Activated B cell treated with CpG ODN at 0.5 μM for 24 hours (primary cell): ENCODE measurements at regions not wholly inside any gene's neighbourhood (a gene's known extent, or its start where the extent isn't known, plus 50 kb on each side); places are given as distances from the start of the nearest gene placed in this dataset.

ENCODE experiments used
- ATAC-seq: fragments of 200-7000 bp; cut with Tn5 transposase; one replicate; pipeline ENCODE4 v1.10.0; 2021; ENCODE audit warnings: low read depth, mild to moderate bottlenecking, moderate library complexity
- CTCF ChIA-PET: fragments of 350-600 bp; sonication (Branson Sonifier 250); formaldehyde crosslinking; loops from one replicate; lab custom pipeline; 2021; ENCODE audit warnings: antibody characterized with exemption; lab: Charles Lee
- POLR2A ChIA-PET: fragments of 350-600 bp; sonication (Branson Sonifier 250); formaldehyde crosslinking; loops from one replicate; lab custom pipeline; 2021; ENCODE audit warnings: antibody characterized with exemption; lab: Charles Lee
- DNase-seq: peaks from one replicate; pipeline ENCODE4 v3.0.0; 2022
- H3K27ac Mint-ChIP-seq: one replicate; pipeline ENCODE4 v1.8.0; 2020; ENCODE audit warnings: mixed read lengths
- H3K27me3 Mint-ChIP-seq: one replicate; pipeline ENCODE4 v1.8.0; 2021; ENCODE audit warnings: mixed read lengths
- H3K36me3 Mint-ChIP-seq: one replicate; pipeline ENCODE4 v1.8.0; 2021; ENCODE audit warnings: low read depth, mixed read lengths
- H3K4me1 Mint-ChIP-seq: one replicate; pipeline ENCODE4 v1.8.0; 2021; ENCODE audit warnings: mixed read lengths
- H3K4me3 Mint-ChIP-seq: one replicate; pipeline ENCODE4 v1.8.0; 2020; ENCODE audit warnings: mild to moderate bottlenecking, mixed read lengths
- H3K9me3 Mint-ChIP-seq: one replicate; pipeline ENCODE4 v1.8.0; 2020; ENCODE audit warnings: mixed read lengths
- CTCF ChIP-seq: fragments of 200-600 bp; IDR thresholded peaks from one replicate; pipeline ENCODE4 v1.8.0; 2022; ENCODE audit warnings: antibody characterized with exemption, mild to moderate bottlenecking
- intact Hi-C: fragments of 100-400 bp; cut with micrococcal nuclease; formaldehyde crosslinking; loops from one replicate; pipeline ENCODE4 v1.15.1; 2024

DNA sequence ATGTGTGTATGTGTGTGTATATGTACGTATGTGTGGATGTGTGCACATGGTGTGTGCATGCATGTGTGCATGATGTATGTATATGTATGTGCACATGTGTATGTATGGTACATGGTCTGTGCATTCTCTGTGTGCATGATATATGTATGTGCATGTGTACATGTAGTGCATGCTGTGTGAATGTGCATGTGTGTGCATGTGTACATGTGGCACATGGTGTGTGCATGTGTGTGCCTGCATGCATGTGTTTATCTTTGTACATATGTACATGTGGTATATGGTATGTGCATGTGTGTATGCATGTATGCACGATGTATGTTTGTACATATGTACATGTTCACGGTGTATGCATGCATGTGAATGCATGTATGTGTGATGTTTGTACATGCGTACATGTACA lies 383.7 kb downstream of the TYW1 start:
- Mint-ChIP-seq H3K27me3 (peaks cover 6% of the 10 kb centered on the region), H3K27ac (no peak overlapping the region), H3K4me1 (no peaks in the 10 kb centered on the region), H3K4me3 (no peak overlapping the region), H3K36me3 (no peaks in the 10 kb centered on the region), H3K9me3 (no peaks in the 10 kb centered on the region)
- ChIA-PET POLR2A (no interaction called here), CTCF (no interaction called here)
- no peak for ATAC-seq
- intact Hi-C loops = no loop called here
- no peak for TF ChIP-seq CTCF
- no peak for DNase-seq

GRCh38 chr7:67380858-67381257 lies 384.2 kb downstream of the TYW1 start:
- TF ChIP-seq CTCF = no peak
- Mint-ChIP-seq H3K27me3 (peaks cover 6% of the 10 kb centered on the region), H3K27ac (no peak overlapping the region), H3K4me1 (no peaks in the 10 kb centered on the region), H3K4me3 (no peak overlapping the region), H3K9me3 (no peaks in the 10 kb centered on the region), H3K36me3 (no peaks in the 10 kb centered on the region)
- ATAC-seq (no peak), DNase-seq (no peak)
- ChIA-PET CTCF (no interaction called here), POLR2A (no interaction called here)
- intact Hi-C loops = no loop called here

GRCh38 chr7:67387851-67388250 lies 391.2 kb downstream of the TYW1 start:
- Mint-ChIP-seq H3K36me3 (no peaks in the 10 kb centered on the region), H3K4me3 (no peak overlapping the region), H3K27ac (no peak overlapping the region), H3K4me1 (no peaks in the 10 kb centered on the region), H3K9me3 (no peaks in the 10 kb centered on the region), H3K27me3 (peaks cover 2% of the 10 kb centered on the region)
- TF ChIP-seq CTCF = no peak
- ATAC-seq = no peak
- ChIA-PET POLR2A (no interaction called here), CTCF (no interaction called here)
- intact Hi-C loops = no loop called here
- no peak for DNase-seq

DNA sequence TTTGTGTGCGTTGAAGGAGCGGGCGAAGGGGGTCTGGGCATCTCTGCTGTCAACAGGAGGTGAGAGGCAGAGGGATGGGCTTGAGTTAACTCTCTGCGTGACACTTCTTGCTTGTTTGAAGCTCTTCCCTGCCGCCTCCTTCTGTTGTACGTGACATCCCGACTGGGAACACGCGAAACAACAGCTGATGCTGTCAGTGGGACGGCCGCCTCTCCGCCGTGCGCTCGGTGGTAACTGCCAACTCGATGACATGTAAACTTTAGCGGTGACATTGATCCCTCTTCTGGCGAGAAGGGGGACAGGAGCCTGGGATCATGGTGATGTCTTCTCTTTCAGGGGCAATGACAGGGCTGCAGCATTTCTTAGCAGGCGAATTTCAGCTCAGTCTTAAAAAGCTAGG lies 394.5 kb downstream of the TYW1 start:
- Mint-ChIP-seq H3K4me3 (no peak overlapping the region), H3K36me3 (no peaks in the 10 kb centered on the region), H3K4me1 (no peaks in the 10 kb centered on the region), H3K27ac (no peak overlapping the region), H3K27me3 (peaks cover 2% of the 10 kb centered on the region), H3K9me3 (no peaks in the 10 kb centered on the region)
- POLR2A ChIA-PET = no interaction called here
- intact Hi-C loops = no loop called here
- DNase-seq (no peak), ATAC-seq (no peak)
- no peak for TF ChIP-seq CTCF
- CTCF ChIA-PET = no interaction called here

DNA sequence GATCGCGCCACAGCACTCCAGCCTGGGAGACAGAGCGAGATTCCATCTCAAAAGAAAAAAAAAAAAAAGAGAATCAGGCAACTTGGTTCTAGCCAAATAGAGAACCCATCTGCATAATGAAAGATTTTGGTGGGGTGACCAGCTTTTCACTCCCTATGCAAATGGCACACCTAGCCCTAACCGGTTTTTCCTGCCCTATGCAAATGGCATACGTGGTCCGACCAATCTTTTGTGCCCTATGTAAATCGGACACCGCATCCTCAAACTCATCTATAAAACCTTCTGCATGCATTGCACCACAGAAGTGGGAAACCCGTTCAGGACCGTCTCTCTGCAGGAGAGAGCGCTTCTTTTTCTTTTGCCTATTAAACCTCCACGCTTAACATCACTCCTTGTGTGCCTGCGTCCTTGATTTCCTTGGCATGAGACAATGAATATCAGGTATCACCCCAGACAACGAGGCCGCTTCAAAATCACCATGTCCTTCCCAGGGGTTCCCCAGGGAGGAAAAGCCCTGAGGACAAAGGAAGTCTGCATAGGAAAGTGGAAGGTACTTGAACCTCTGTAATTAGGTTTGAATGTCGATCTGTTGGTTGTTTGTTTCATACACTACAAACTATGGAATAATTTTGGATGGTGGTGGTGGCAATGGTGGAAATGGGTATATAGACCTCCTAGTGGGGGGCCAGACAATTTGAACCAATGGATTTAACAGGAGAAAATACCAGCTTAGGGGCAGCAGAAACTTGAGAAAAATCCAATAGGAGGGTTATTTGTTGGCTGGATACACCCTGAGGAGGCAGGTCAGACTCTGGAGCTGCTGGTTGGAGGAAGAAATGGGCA lies 396.2 kb downstream of the TYW1 start:
- Mint-ChIP-seq H3K27ac (no peak overlapping the region), H3K36me3 (no peaks in the 10 kb centered on the region), H3K27me3 (peaks cover 2% of the 10 kb centered on the region), H3K4me3 (no peak overlapping the region), H3K4me1 (no peaks in the 10 kb centered on the region), H3K9me3 (no peaks in the 10 kb centered on the region)
- ChIA-PET POLR2A (no interaction called here), CTCF (no interaction called here)
- no peak for TF ChIP-seq CTCF
- ATAC-seq (no peak), DNase-seq (no peak)
- intact Hi-C loops = no loop called here
